GM12801 (cell line): ENCODE measurements at regions not wholly inside any gene's neighbourhood (a gene's known extent, or its start where the extent isn't known, plus 50 kb on each side); places are given as distances from the start of the nearest gene placed in this dataset.

Experiments used
- TF ChIP-seq, protein P1 (sequence below): IDR thresholded peaks from one replicate; pipeline ENCODE4 v1.5.1; 2011; ENCODE audit warnings: control low read depth; ENCODE audit not compliant: insufficient read length; ENCODE audit errors: extremely low read depth

DNA sequence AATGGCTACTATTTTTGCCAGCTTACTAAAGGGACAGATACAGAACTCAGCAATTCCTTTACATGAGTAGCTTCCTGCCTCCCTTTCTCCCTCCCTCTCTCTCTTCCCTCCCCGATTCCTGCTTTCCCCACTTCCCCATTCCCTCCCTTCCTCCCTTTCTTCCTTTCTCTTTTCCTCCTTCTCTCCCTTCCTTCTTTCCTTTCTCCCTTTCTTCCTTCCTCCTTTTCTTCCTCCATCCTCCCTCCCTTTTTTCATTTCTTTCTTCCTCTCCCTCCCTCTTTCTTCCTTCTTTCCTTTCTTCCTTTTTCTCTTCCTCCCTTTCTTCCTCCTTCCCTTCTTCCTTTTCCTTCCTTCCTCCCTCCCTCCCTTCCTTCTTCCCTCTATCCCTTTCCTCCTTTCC, 178.1 kb downstream of the RNF144B start:
- TF ChIP-seq, protein P1, sequence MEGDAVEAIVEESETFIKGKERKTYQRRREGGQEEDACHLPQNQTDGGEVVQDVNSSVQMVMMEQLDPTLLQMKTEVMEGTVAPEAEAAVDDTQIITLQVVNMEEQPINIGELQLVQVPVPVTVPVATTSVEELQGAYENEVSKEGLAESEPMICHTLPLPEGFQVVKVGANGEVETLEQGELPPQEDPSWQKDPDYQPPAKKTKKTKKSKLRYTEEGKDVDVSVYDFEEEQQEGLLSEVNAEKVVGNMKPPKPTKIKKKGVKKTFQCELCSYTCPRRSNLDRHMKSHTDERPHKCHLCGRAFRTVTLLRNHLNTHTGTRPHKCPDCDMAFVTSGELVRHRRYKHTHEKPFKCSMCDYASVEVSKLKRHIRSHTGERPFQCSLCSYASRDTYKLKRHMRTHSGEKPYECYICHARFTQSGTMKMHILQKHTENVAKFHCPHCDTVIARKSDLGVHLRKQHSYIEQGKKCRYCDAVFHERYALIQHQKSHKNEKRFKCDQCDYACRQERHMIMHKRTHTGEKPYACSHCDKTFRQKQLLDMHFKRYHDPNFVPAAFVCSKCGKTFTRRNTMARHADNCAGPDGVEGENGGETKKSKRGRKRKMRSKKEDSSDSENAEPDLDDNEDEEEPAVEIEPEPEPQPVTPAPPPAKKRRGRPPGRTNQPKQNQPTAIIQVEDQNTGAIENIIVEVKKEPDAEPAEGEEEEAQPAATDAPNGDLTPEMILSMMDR: no peak

DNA sequence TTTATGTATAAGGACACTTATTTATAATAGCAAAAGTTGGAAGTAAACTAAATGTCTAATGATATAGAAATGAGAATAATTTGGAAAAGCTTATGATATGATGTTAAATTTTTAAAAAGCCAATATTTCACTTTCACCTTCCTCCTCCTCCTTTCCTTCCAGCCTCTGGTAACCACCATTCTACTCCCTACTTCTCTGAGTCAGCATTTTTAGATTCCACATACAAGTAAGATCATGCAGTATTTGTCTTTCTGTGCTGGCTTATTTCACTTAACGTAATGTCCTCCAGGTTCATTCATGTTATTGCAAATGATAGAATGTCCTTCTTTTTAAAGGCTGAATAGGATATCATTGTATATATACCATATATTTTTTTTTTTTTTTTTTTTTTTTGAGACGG, 180.2 kb downstream of the RNF144B start:
- TF ChIP-seq, protein P1: no peak

- TF ChIP-seq, protein P1: no peak
Measured at GRCh38 chr6:18577491-18577890, 190.3 kb downstream of the RNF144B start.

- TF ChIP-seq, protein P1: no peak
Measured at GRCh38 chr6:18579166-18579565, 192.0 kb downstream of the RNF144B start.

DNA sequence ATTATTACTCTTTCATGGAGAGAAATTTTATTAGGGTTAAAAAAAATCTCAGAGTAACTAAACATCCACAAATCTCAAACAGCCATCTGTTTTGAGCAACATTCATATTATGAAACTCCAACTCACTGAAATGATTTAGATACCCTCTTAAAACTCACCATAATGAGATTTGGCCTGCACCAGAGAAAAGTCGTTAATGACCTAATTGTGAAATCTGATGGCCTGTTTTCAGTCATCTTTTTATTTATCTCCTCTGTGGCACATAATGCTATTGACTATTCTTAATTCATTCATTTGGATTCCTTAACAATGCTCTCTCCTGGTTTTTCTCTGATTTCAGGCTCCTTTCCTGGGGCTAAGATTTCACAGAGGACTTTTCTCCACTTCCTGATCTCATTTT, 192.7 kb downstream of the RNF144B start:
- TF ChIP-seq, protein P1: no peak

DNA sequence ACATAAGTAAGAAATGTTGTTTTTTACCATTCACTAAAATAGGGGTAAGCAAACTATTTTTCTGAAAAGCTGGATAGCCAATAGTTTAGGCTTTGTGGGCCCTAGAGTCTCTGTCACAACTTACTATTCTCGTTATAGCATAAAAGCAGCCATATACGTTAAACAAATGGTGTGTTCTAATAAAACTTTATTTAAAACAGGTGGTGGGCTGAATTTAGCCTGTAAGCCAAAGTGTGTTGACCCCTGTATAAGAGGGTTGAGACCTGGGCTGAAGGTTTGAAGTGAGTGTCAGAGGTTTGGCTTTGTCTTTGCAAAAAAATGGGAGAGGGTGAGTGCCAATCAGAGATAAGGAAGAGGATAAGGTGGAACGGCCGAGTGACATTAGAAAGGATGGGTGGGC, 197.2 kb downstream of the RNF144B start:
- TF ChIP-seq, protein P1: no peak

GRCh38 chr6:18585032-18585573, 198.0 kb downstream of the RNF144B start:
- TF ChIP-seq, protein P1: no peak
